ENCODE measurements at regions not wholly inside any gene's neighbourhood (a gene's known extent, or its start where the extent isn't known, plus 50 kb on each side); places are given as distances from the start of the nearest gene placed in this dataset.

- TF ChIP-seq CTCF (IDR thresholded peaks at IDR 0.05) (no peak), POLR2AphosphoS5 (IDR thresholded peaks at IDR 0.05) (no peak), POLR2A (IDR thresholded peaks at IDR 0.05) (no peak)
These were observed 170.9 kb downstream of the RCHY1 start for GRCh38 chr4:75343333-75343732.
